Heart left ventricle (tissue), 13 donors: ENCODE measurements at regions not wholly inside any gene's neighbourhood (a gene's known extent, or its start where the extent isn't known, plus 50 kb on each side); places are given as distances from the start of the nearest gene placed in this dataset.

Experiments used
- CTCF ChIP-seq, 12 donors: fragments of 200-600 bp; sonication (generic) in 4 of 12; IDR thresholded peaks; one replicate each; pipeline versions ENCODE4 v1.5.0 to v1.8.0; 2018 to 2022; ENCODE audit warnings: antibody characterized with exemption in 12 of 12, mild to moderate bottlenecking in 5 of 12
- POLR2A ChIP-seq, 2 donors: fragments of 450-650 bp; IDR thresholded peaks; one replicate each; pipeline ENCODE4 v1.6.1; 2017; ENCODE audit warnings: antibody characterized with exemption in 2 of 2, mild to moderate bottlenecking in 2 of 2, moderate library complexity in 2 of 2
- donor health status: ischemic (EF 13 %, LVEDD 7.1; RV severe dilation, severe dysfunction).
- donor health status: DM: no; HTN: yes; CAD: no.
- donor health status: DM: no; HTN: no; CAD: no.
- donor health status: ischemic (EF 25% LVEDD 6.9; RV normal size, moderate dysfunction).
- donor health status: ischemic (EF 25% LVEDD 5.7; RV mildly dilated, moderate dysfunction).
- donor health status: ischemic (EF 35%, LVEDD 5.7; RV mildly dilated, moderate dysfunction).
- donor health status: nonischemic (EF 11% LVEDD 7.7; RV severe dilation, severe dysfunction).
- donor health status: DM: yes; HTN: yes; CAD: no.
- donor health status: PGD.
- donor health status: ischemic (EF 29% LVEDD 5.4; RV normal size, mild dysfunction).
- donor health status: nonischemic (EF 23%, LVEDD 6.1; RV moderate dilation, normal function).

- TF ChIP-seq CTCF (IDR thresholded peaks at IDR 0.05) (no peak), POLR2A (IDR thresholded peaks at IDR 0.05) (no peak)
Measured at GRCh38 chr14:98189511-98189910, 1082.5 kb downstream of the BCL11B start.
